Pons (tissue), 1 donor: ENCODE measurements at regions not wholly inside any gene's neighbourhood (a gene's known extent, or its start where the extent isn't known, plus 50 kb on each side); places are given as distances from the start of the nearest gene placed in this dataset.
"Not testable (repeated sequence)": the region's sequence is repeated elsewhere in the genome, so short reads cannot be mapped to it uniquely, and the experiment has no call there.

Source experiments
- DNase-seq: peaks from one replicate; pipeline ENCODE4 v3.0.0-alpha.2; 2016; ENCODE audit warnings: low spot score

GRCh38 chr5:29451004-29451403, 1742.5 kb upstream of the CDH6 start:
- DNase-seq: not testable (repeated sequence)

DNA sequence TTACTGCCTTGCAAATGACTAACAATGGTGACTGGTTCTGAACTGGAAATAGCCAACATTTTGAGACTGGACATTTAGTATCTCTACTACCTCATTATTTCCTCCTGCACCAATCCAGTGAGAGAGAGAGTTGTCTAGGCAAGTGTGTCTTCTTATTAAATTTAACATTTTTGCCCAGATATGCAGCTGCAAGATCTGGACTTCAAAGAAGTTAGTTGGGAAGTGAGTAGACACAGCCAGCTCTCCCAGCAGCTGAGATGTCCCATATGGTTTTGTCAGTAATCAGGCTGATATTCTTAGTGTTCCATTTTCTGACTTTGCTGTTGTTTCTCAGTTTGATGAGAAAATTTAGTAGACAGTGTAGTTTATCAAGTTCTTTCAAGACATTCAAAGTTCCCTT, 1778.8 kb upstream of the CDH6 start:
- no peak for DNase-seq

DNA sequence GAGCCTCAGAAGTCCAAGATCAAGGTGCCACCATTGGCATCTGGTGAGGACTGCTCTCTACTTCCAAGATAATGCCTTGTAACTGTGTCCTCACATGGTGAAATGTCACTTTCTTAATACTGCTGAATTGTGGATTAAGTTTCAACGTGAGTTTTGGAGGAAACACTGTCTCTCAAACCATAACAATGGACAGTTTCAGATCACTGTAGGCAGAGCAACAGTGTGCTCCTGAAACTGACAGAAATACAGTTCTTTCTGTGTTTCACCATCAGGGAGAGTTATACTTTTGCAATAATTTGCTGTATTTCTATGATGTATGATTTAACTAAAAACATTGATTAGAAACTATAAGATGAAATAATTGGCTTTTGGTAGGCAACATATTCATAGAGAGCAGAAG, 1780.5 kb upstream of the CDH6 start:
- DNase-seq: no peak

DNA sequence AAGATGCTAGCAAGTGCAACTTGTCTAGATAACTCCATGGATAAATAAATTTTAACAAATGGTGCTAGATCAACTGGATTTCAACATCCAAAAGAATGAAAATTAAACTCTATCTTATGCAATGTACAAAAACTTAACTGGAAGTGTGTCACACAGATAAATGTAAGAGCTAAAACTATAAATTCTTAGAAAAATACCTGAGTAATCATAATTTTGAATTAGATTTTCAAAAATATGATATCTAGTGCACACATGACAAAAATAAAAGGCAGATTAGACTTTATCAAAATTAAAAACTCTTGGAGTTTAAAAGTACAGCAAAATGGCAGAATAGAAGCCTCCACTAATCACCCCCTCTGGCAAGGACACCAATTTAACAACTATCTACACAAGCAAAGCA, 1791.2 kb upstream of the CDH6 start:
- no peak for DNase-seq

DNA sequence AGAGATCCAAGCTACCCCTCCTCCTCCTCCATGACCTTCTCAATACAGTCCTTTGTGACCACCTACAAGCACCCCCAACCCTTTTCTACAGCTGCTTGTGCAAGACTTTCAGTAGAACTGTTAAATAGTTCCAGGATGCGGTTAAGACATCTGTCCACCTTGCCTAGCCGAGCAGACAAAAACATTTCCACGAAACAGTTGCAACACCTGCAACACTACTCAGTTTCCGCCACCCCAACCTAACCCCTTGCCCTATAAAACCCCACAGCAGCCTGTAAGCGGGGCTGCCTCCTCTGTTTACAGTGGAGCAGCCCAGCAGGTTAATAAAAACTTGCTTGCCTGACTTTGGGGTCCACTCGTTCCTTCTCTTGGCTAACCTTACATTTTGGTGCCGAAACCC, 1803.5 kb upstream of the CDH6 start:
- no peak for DNase-seq

DNA sequence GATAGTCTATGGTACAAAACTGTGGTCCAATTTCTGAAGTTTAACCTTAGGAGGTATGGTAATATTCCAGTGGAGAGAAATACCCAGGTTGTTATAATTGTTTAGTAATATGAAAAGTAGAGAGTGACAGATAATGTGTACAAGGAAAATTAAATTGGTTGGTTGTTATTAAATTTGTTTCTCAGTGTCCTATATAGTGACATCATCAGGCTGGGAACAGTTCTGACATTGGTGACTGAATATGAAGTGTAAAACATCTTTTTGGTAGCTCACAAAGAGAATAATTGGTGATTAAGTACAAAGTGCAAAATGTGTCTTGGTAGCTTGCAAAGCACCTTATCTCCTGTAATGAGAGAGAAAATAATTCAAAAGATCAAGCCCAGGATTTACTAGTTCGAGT, 1806.1 kb upstream of the CDH6 start:
- no peak for DNase-seq

DNA sequence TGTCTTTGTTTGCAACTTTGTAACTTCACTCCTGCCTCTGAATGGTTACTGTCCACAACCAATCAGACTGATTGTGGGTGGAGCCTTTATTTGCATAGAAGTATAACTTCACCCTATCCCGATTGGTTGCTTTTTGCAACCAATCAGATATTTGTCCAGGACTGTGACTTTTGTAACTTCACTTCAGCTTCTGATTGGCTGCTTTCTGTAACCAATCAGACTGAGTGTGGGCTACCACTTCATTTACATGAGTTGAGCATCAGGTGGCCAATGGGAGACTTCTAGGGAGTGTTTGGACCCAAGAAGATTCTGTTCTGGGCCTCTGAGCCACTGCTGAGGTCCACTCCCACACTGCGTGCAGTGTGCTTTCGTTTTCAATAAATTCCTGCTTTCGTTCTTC, 1810.7 kb upstream of the CDH6 start:
- DNase-seq: no peak

DNA sequence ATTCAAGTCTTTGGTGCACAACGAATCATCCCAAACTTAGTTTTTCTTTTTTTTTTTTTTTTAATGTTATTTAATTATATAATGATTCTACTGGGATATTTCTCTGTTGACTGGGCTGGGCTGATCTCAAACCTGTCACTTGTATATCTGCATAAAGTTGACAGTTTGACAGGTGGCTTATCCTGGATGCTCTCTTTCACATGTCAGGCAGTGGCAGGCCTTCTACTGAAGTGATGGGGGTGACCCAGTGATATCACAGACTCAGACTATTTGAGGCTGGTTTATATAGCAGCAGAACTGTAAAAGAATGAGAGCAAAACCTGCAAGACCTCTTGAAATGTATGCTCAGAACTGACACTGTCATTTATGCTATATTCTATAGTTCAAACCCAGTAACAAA, 1813.5 kb upstream of the CDH6 start:
- DNase-seq: no peak

GRCh38 chr5:29379619-29380018, 1813.9 kb upstream of the CDH6 start:
- DNase-seq: no peak

DNA sequence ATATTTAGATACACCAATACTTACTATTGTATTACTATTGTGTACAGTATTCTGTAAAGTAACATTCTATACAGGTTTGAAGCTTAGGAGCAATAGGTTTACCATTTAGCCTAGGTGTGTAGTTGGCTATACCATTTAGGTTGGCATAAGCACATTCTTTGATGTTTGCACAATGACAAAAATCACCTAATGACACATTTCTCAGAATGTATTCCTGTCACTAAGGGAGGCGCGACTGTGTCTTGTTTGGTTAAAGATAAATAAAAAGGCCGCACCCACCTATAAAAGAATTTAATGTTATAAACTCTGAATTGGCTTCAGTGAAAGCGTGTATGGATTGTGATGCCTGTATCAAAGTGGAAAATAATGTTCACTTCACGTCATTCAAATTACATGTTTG, 1815.4 kb upstream of the CDH6 start:
- DNase-seq: no peak

DNA sequence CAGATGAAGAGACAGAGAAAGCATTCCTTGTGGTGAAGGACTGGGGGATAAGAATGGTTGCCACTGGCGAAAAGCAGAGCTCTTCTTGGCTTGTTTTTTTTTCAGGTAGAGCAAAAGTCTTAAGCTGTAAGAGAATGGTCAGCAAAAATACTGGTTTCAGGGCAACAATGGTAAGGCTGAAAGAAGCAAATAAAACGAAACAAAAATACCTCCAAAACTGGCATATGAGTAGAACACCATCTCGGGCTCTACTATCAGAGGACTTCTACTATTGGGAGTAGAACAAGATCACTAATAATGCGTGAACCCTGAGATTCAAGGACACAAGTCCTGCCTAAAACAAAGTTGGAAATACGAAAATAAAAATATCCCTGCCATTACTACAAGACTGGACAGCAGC, 1823.2 kb upstream of the CDH6 start:
- no peak for DNase-seq

DNA sequence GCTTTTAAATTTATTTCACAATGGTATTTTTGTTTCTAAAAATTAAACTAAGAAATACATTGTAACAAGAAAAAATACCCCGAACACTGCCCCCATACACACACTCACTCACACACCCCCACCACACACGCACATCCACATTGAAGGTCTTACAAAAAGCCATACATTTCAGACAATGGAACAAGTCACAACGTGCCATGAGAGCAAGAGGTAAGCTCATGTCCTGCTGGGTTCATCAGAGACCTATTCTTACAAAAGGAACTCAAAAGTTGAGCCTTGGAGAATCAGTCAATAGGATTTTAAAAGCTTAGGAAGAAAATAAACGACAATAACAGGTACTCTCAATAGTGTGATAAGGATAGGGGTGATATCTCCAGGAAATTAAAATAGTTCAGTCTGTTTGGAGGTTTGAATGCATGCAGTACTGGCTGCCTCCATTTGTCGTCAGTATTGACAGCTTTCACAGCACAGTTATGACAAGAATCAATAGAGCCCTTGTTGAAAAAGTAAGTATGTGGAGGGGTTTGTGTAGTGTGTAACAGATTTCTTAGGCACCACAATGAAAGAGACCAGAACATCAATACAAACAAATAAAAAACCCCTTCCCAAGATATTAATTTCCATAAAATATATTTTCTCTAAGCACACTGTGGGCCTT, 1826.2 kb upstream of the CDH6 start:
- peak; percentile 62 for DNase-seq

- no peak for DNase-seq
These were observed 1842.3 kb upstream of the CDH6 start for GRCh38 chr5:29351170-29351569.

GRCh38 chr5:29337030-29337429, 1856.5 kb upstream of the CDH6 start:
- DNase-seq: no peak

DNA sequence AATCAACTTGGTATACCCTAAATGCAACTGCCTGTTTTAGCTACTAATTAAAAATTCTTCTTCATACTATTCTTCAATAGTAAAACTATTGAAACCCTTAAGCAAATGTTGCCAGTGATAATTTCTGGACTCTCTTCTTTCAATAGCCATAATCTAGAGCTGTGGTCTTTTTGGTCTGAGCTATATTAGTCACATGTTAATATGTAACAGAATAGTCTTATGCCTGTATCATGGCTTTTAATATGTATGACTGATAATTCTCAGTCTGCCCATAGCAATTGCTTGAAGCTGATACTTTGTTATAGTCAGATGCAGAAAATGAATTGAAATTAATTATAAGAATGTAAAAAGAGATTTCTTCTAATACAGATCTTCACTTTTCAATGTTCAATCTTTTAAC, 1871.9 kb upstream of the CDH6 start:
- DNase-seq: no peak

- no peak for DNase-seq
These were observed 1884.1 kb upstream of the CDH6 start for GRCh38 chr5:29309359-29309758.

DNA sequence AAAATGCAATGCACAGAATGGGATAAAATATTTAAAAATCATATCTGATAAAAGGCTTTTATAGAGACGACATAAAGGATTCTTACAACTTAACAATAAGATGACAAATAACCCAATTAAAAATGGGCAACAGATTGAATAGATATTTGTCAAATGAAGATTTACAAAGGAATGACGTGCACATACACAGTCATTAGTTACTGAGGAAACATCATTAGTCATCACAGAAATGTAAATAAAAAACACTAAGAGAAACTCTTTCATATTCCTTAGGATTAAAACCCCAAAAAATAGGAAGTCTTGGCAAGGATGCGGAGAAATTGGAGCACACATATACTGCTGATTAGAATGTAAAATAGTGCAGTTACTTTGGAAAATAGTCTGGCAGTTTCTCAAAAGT, 1886.0 kb upstream of the CDH6 start:
- DNase-seq: no peak

GRCh38 chr5:29304545-29304944, 1888.9 kb upstream of the CDH6 start:
- DNase-seq: no peak

DNA sequence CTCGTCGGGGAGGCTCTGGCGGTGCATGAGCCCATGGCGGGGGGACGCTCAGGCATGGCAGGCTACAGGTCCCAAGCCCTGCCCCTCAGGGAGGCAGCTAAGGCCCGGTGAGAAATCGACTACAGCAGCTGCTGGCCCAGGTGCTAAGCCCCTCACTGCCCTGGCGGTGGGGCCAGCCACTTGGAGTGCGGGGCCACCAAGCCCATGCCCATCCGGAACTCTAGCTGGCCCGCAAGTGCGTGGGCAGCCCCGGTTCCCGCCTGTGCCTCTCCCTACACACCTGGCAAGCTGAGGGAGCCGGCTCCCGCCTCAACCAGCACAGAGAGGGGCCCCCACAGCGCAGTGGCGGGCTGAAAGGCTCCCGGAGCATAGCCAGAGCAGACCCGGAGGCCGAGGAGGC, 1896.9 kb upstream of the CDH6 start:
- no peak for DNase-seq

- no peak for DNase-seq
These were observed 1915.8 kb upstream of the CDH6 start for GRCh38 chr5:29277642-29278041.

DNA sequence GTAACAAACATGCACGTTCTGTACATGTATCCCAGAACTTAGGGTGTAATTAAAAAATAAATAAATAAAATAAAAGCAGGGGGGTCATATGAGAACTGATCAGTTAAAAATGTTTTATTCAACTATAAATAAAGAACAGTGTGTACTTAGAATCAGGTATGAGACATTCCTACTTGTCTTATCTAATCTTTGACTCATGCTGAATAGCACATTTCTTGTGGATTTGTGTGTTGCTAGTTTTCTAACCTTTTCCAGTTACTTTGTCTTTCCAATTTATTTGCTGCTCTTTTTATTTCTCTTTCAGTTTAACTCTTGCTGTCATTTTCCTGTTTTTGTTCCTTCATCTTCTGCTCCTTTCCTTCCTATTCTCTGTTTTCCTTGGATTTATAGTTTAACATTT, 1917.1 kb upstream of the CDH6 start:
- DNase-seq: no peak

DNA sequence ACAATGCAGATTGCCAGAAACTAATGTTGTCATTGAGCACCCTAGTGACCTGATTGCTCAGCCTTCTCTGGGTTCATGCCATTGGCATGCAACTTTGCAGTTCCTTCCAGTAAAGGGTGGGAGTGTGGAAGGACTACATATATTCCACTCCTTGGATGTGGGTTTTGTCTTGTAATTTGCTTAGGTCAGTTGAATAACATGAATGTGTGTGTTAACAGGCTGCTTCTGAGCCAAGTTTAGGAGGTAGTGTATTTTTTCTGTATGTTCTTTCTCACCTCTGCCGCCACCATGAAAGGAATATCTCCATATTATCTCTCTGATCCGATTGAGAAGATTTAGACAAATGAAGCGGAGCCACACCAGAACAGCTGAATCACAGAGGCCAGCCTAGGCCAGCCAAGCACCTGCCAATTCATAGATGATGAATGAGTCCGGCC, 1929.6 kb upstream of the CDH6 start:
- no peak for DNase-seq

DNA sequence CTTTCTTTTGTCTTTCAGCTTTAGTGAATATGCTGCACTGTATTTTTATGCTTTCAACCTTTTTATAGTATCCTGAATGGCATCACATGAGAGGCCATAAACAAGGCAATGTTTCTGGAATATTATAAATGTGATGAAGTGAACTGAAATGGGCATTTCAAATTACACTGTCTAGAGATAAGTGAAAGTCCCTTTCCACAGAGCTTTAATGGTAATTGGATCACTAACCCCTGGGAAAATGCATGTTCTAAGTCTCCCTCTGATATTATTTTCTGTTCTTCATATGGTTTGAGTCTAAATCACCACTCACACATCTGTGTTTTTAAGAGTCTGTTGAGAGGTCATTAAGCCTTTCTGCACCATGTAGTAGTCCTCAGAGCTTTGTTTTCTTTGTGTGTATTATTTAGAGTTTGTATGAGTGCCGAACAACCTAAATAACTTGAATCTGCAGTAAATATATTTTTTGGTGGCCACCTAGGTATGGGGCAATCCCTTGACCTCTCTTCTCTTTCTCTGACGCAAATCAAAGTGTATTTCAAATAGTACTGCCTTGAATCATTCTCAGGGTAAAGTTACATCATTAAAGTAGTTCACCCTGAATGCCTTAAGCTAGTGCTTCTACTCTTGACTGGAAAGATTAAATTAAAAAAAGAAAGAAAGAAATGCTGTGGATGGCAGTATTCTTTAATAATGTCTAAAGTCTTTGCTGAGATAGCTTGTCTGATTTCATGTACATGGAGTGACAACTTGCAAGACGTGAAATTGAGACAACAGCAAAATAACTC, 1931.0 kb upstream of the CDH6 start:
- no peak for DNase-seq

DNA sequence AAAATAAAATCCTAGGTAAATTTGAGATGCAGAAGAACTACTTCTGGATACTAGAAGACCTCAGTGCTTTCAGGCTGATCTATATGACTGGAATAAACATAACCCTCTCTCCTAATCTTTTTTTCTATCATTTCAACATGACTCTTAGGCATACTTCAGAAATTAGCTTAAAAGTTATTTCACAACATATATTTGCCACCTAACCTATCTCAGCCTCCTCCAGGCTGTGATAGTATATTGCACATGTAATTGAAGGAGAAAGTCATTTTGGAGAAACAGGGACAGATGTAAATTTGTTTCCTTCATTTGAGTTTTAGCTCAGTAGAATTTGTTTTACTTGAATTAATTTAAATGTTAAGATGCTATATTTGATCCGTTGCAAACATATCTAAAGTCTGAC, 1932.3 kb upstream of the CDH6 start:
- DNase-seq: no peak
